ENCODE measurements at regions not wholly inside any gene's neighbourhood (a gene's known extent, or its start where the extent isn't known, plus 50 kb on each side); places are given as distances from the start of the nearest gene placed in this dataset.

DNA sequence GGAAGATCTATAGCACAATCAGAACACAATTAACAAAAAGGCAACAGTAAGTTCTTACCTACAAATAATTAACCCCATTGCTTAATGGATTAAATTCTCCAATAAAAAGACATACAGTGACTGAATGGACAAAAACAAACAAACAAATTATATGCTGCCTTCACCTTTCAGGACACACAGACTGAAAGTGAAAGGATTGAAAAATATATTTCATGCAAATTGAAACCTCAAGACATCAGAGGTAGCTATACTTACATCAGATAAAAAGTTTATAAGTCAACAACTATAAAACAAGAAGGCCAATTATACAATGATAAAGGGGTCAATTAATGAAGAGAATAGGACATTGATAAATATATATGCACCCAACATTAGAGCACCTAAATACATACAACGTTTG, 741.2 kb upstream of the FAM98A start:
- no peak overlapping the region for H3K27ac ChIP-seq (ENCODE audit: low read depth, low read length)
- DNase-seq (ENCODE audit: low read depth in 1 of 2, low spot score in 2 of 2) (no peak), FAIRE-seq (no peak)
- H3K27me3 ChIP-seq (replicated peaks in 1 of 4; ENCODE audit: control insufficient read depth in 3 of 4, extremely low read depth in 1 of 4, insufficient read depth in 3 of 4, low read length in 3 of 4): no peaks in the 10 kb centered on the region
- H2BK20ac ChIP-seq (ENCODE audit: low read length): no peak overlapping the region
- 87% methylated on average over 1 of the region's 1 CpG; no CpG with 5 or more reads in 1 of the 2 experiments for WGBS, 2 experiments (ENCODE audit: extremely low coverage in 1 of 2, insufficient coverage in 1 of 2, insufficient read length in 1 of 2, insufficient replicate concordance in 2 of 2, low coverage in 1 of 2, low lambda C conversion rate in 2 of 2, missing lambda C conversion rate in 1 of 2)
- no peak overlapping the region for H2BK120ac ChIP-seq (replicated peaks; ENCODE audit: low read depth, low read length)
- no peak overlapping the region for H3K4ac ChIP-seq (replicated peaks; ENCODE audit: insufficient read length, low read depth, low read length)
- no peak overlapping the region for H4K91ac ChIP-seq (replicated peaks; ENCODE audit: insufficient read length, low read length)
- H3K79me2 ChIP-seq (ENCODE audit: control insufficient read depth in 1 of 2, insufficient read depth in 2 of 2, low read length in 2 of 2): no peaks in the 10 kb centered on the region
- TF ChIP-seq SP2 (IDR thresholded peaks at IDR 0.05; ENCODE audit: low read length): no peak
- TF ChIP-seq, protein P1, sequence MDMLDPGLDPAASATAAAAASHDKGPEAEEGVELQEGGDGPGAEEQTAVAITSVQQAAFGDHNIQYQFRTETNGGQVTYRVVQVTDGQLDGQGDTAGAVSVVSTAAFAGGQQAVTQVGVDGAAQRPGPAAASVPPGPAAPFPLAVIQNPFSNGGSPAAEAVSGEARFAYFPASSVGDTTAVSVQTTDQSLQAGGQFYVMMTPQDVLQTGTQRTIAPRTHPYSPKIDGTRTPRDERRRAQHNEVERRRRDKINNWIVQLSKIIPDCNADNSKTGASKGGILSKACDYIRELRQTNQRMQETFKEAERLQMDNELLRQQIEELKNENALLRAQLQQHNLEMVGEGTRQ (IDR thresholded peaks at IDR 0.05; ENCODE audit: low read length): no peak
- no peak for TF ChIP-seq HDAC2 (IDR thresholded peaks at IDR 0.05; ENCODE audit: borderline replicate concordance in 1 of 2, low read depth in 2 of 2, low read length in 2 of 2)
- TF ChIP-seq SP4 (IDR thresholded peaks at IDR 0.05; ENCODE audit: low read length): no peak
- no peak for TF ChIP-seq MAFK (IDR thresholded peaks at IDR 0.05; ENCODE audit: low read depth, low read length)
- TF ChIP-seq CBX5 (IDR thresholded peaks at IDR 0.05; ENCODE audit: low read depth, low read length): no peak
- TF ChIP-seq PHF8 (conservative IDR thresholded peaks at IDR 0.05; ENCODE audit: low read depth, low read length): no peak
- H3K4me1 ChIP-seq (replicated peaks in 1 of 4; ENCODE audit: control insufficient read depth in 3 of 4, insufficient read depth in 4 of 4, low read length in 3 of 4): no peaks in the 10 kb centered on the region
- H3K79me1 ChIP-seq (ENCODE audit: low read depth, low read length): no peaks in the 10 kb centered on the region
- H3K23me2 ChIP-seq (ENCODE audit: low read depth, low read length): no peaks in the 10 kb centered on the region
- no peak overlapping the region for H4K8ac ChIP-seq (ENCODE audit: extremely low read depth, insufficient read depth, low read length)
- no peak overlapping the region for H2BK12ac ChIP-seq (ENCODE audit: low read depth, low read length)
- no peak overlapping the region for H4K5ac ChIP-seq (ENCODE audit: insufficient read length, low read depth, low read length)
- H3K18ac ChIP-seq (ENCODE audit: extremely low read depth, low read length): no peak overlapping the region
- H3K14ac ChIP-seq (ENCODE audit: insufficient read length): no peak overlapping the region
- H3K4me2 ChIP-seq (ENCODE audit: insufficient read depth in 1 of 2, low read depth in 2 of 2, low read length in 2 of 2): no peak overlapping the region
- H3K23ac ChIP-seq (ENCODE audit: insufficient read length): no peak overlapping the region
- H3K9ac ChIP-seq (replicated peaks in 1 of 4; ENCODE audit: extremely low read depth in 1 of 4, low read depth in 3 of 4, low read length in 3 of 4): no peak overlapping the region
- ChIA-PET POLR2A (ENCODE audit: partially characterized antibody) (no interaction called here), CTCF (ENCODE audit: partially characterized antibody) (no interaction called here)
- no peak overlapping the region for H2BK5ac ChIP-seq (ENCODE audit: low read depth, low read length)
- H3K4me3 ChIP-seq (ENCODE audit: extremely low read depth in 1 of 4, insufficient read depth in 2 of 4, low read depth in 3 of 4, low read length in 4 of 4): no peak overlapping the region
- no peak overlapping the region for H3K56ac ChIP-seq (replicated peaks; ENCODE audit: insufficient read length, low read depth, low read length)
- no peaks in the 10 kb centered on the region for H4K20me1 ChIP-seq (replicated peaks in 1 of 2; ENCODE audit: control insufficient read depth in 1 of 2, insufficient read depth in 2 of 2, low read length in 2 of 2)
- H2AFZ ChIP-seq (ENCODE audit: low read length): no peak overlapping the region
- no peak overlapping the region for H2AK5ac ChIP-seq (ENCODE audit: low read depth, low read length)
- H2BK15ac ChIP-seq (ENCODE audit: low read length): no peak overlapping the region
- no peaks in the 10 kb centered on the region for H3K36me3 ChIP-seq (ENCODE audit: control insufficient read depth in 2 of 4, insufficient read depth in 4 of 4, low read length in 3 of 4)
- no peaks in the 10 kb centered on the region for H3K9me3 ChIP-seq (ENCODE audit: insufficient read depth in 2 of 2, low read depth in 1 of 2, low read length in 1 of 2)

All from H1 (cell line).